K562 (cell line): ENCODE measurements at regions not wholly inside any gene's neighbourhood (a gene's known extent, or its start where the extent isn't known, plus 50 kb on each side); places are given as distances from the start of the nearest gene placed in this dataset.

Experiments
- ATAC-seq: fragments of 200-7000 bp; cut with Tn5 transposase; 3 replicates; pipeline ENCODE4 v1.9.1; 2020; ENCODE audit warnings: moderate library complexity
- BruUV-seq: library from RNA; stranded (reverse); fragments of 400-500 nt; replicated peaks from 2 replicates; lab custom pipeline; 2021; lab: Mats Ljungman, UMichigan
- CTCF ChIA-PET: fragments of 300-600 bp; formaldehyde crosslinking; extraction: SDS; loops from one replicate; lab custom pipeline; 2021; ENCODE audit warnings: low intra/inter-chr PET ratio; lab: Yijun Ruan, JAX
- POLR2A ChIA-PET: fragments of 300-600, 350-650 bp; sonication (Branson Sonifier 250); formaldehyde crosslinking; extraction: SDS; loops from one replicate; lab custom pipeline; 2021; ENCODE audit warnings: antibody characterized with exemption, inconsistent platforms; lab: Yijun Ruan, JAX
- DNase-seq, 4 experiments: peaks; one replicate each; pipeline versions ENCODE4 v3.0.0 to v3.0.0-alpha.2; 2011 to 2018; ENCODE audit warnings: low spot score in 3 of 4, mixed read lengths in 3 of 4; ENCODE audit errors: extremely low read depth in 1 of 4
- FAIRE-seq: peaks from 2 replicates; lab custom pipeline; 2011; peaks lifted over from hg19 to GRCh38; lab: Jason Lieb, UNC
- H2AFZ ChIP-seq: 2 replicates; pipeline ENCODE4 v1.6.0; 2011; ENCODE audit warnings: low read depth, low read length, control low read depth, inconsistent platforms
- H3K27ac ChIP-seq: fragments of 200-600 bp; 3 replicates; pipeline ENCODE4 v1.8.0; 2011; ENCODE audit warnings: low read depth, mild to moderate bottlenecking, control low read depth, inconsistent platforms, low read length, moderate library complexity, mixed read lengths; ENCODE audit errors: extremely low read depth
- H3K27me3 ChIP-seq, 2 experiments: fragments of 300-600 bp in 1 of 2; 2 replicates in 1 of 2; 3 replicates in 1 of 2; pipeline versions ENCODE4 v1.6.0 to v1.8.0; 2011; ENCODE audit warnings: inconsistent platforms in 2 of 2, low read length in 2 of 2, mild to moderate bottlenecking in 1 of 2, mixed read lengths in 1 of 2, moderate library complexity in 1 of 2; ENCODE audit not compliant: control insufficient read depth in 2 of 2, insufficient read depth in 2 of 2
- H3K36me3 ChIP-seq: fragments of 300-600 bp; 3 replicates; pipeline ENCODE4 v1.8.0; 2011; ENCODE audit warnings: mild to moderate bottlenecking, low read length, inconsistent platforms; ENCODE audit not compliant: control insufficient read depth, insufficient read depth
- H3K4me1 ChIP-seq, 2 experiments: fragments of 200-600 bp in 1 of 2; replicated peaks in 1 of 2; 2 replicates in 1 of 2; 3 replicates in 1 of 2; pipeline versions ENCODE4 v1.5.1 to v1.8.0; 2011; ENCODE audit warnings: inconsistent platforms in 2 of 2, low read length in 2 of 2, mild to moderate bottlenecking in 1 of 2, mixed read lengths in 1 of 2, moderate library complexity in 1 of 2; ENCODE audit not compliant: control insufficient read depth in 2 of 2, insufficient read depth in 2 of 2
- H3K4me2 ChIP-seq: 2 replicates; pipeline ENCODE4 v1.6.1; 2011; ENCODE audit warnings: low read length, control low read depth, inconsistent platforms, mixed read lengths; ENCODE audit not compliant: insufficient read depth
- H3K4me3 ChIP-seq: fragments of 200-600 bp; sonication (generic), shearing (Covaris generic); 2 replicates; pipeline ENCODE4 v1.5.1; 2016; ENCODE audit warnings: control low read depth, inconsistent platforms
- H3K79me2 ChIP-seq: fragments of 200-600 bp; 3 replicates; pipeline ENCODE4 v1.8.0; 2011; ENCODE audit warnings: low read length, inconsistent platforms; ENCODE audit not compliant: control insufficient read depth, insufficient read depth
- H3K9ac ChIP-seq, 2 experiments: 2 replicates each; pipeline versions ENCODE4 v1.6.0 to v1.6.1; 2011; ENCODE audit warnings: low read depth in 2 of 2, low read length in 2 of 2, control low read depth in 1 of 2, inconsistent platforms in 1 of 2, mild to moderate bottlenecking in 1 of 2, mixed read lengths in 1 of 2; ENCODE audit not compliant: insufficient read depth in 1 of 2
- H3K9me1 ChIP-seq: one replicate; pipeline ENCODE4 v1.6.0; 2011; ENCODE audit warnings: inconsistent platforms, mild to moderate bottlenecking, low read length, moderate library complexity; ENCODE audit not compliant: control insufficient read depth, insufficient read depth
- H3K9me3 ChIP-seq: replicated peaks from 2 replicates; pipeline ENCODE4 v1.5.1; 2011; ENCODE audit warnings: low read depth, low read length, inconsistent platforms; ENCODE audit not compliant: control insufficient read depth, insufficient read depth
- H4K20me1 ChIP-seq: replicated peaks from 2 replicates; pipeline ENCODE4 v1.6.1; 2011; ENCODE audit warnings: low read length, inconsistent platforms, mixed read lengths; ENCODE audit not compliant: control insufficient read depth, insufficient read depth
- C11orf30 ChIP-seq: fragments of 450-650 bp; IDR thresholded peaks from 2 replicates; pipeline ENCODE4 v1.6.1; 2016; ENCODE audit warnings: low read depth, mild to moderate bottlenecking
- ELF2 ChIP-seq: fragments of 250-450 bp; sonication (Bioruptor Pico); IDR thresholded peaks from 2 replicates; pipeline ENCODE4 v1.5.0; 2021; ENCODE audit warnings: mild to moderate bottlenecking
- HNRNPH1 ChIP-seq: fragments of 200-400 bp; formaldehyde crosslinking; optimal IDR thresholded peaks from 2 replicates; pipeline ENCODE3; 2017; ENCODE audit warnings: low read depth, mild to moderate bottlenecking, low read length, moderate library complexity
- MAFF ChIP-seq: IDR thresholded peaks from 2 replicates; pipeline ENCODE4 v1.6.1; 2012; ENCODE audit warnings: low read length, improper control_type of control experiment
- MAFG ChIP-seq: fragments of 450-650 bp; conservative IDR thresholded peaks from 2 replicates; pipeline ENCODE4 v1.6.1; 2016; ENCODE audit warnings: missing genetic modification characterization, missing compliant biosample characterization
- MAFK ChIP-seq: IDR thresholded peaks from 2 replicates; pipeline ENCODE4 v1.6.1; 2011; ENCODE audit warnings: low read length, improper control_type of control experiment
- ZNF3 ChIP-seq: fragments of 250-450 bp; sonication (Bioruptor Pico); IDR thresholded peaks from 2 replicates; pipeline ENCODE4 v1.5.0; 2021; ENCODE audit warnings: mild to moderate bottlenecking, moderate library complexity
- ZNF316 ChIP-seq: fragments of 450-650 bp; IDR thresholded peaks from 2 replicates; pipeline ENCODE4 v1.6.1; 2016
- WGBS: fragments of 100-300 bp; shearing (Covaris generic); methylation state at CpG from one replicate; pipeline ENCODE4 v1.1.6; 2016; ENCODE audit warnings: low coverage, mixed read lengths; ENCODE audit not compliant: insufficient coverage; ENCODE audit errors: missing lambda C conversion rate; 5-methylcytosine and 5-hydroxymethylcytosine counted together
- in situ Hi-C: fragments of 300-500 bp; cut with MboI; formaldehyde crosslinking; loops from 4 replicates; pipeline ENCODE4 v1.15.0; 2018; ENCODE audit warnings: inconsistent platforms, mixed read lengths
- intact Hi-C: fragments of 100-400 bp; cut with micrococcal nuclease; formaldehyde crosslinking; loops from 2 replicates; pipeline ENCODE4 v1.14.2; 2022
- TF ChIP-seq, protein P1 (sequence below): fragments of 250-450 bp; sonication (Bioruptor Pico); IDR thresholded peaks from 2 replicates; pipeline ENCODE4 v1.5.0; 2020; ENCODE audit warnings: mild to moderate bottlenecking
- TF ChIP-seq, protein P2 (sequence below), 2 experiments: fragments of 150-350 bp in 1 of 2; IDR thresholded peaks; 2 replicates each; pipeline ENCODE4 v1.6.1; 2012 to 2016; ENCODE audit warnings: low read depth in 2 of 2, low read length in 2 of 2, mild to moderate bottlenecking in 1 of 2, moderate library complexity in 1 of 2
- TF ChIP-seq, protein P3 (sequence below): fragments of 250-450 bp; sonication (Bioruptor Pico); IDR thresholded peaks from 2 replicates; pipeline ENCODE4 v1.8.0; 2021; ENCODE audit warnings: mild to moderate bottlenecking, moderate library complexity

DNA sequence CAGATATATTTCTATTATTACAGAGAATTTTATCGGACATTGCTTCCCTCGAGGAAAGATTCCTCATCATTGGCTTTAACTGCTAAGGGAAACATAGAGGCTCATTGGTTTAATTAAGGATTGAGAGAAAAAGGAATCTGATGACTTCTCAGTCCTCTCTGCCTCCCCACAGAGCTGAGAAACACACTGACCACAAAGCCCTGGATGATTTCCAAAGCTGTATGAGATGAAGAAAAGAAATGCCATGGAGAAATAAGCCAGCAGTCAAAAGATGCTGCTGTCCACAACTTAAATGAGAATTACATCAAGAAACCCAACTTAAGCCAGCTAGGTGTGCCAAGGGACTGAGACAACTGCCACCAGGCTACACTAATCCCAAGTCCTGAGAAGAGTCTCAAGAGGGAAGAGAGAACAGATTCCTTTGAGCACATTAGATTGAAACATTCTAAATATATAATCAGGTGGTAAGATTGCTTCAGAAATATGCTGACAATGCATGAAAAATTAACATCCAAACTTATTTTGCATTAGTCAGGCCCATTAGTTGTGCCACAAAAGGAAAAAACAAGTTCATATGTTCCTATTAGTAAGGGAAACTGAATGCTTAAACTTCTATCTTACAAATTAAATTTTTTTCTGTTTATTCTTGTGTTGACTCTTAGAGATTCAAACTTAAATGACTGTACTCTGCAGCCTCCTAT lies 308.1 kb upstream of the CYRIA start:
- intact Hi-C loops (no loop called here), in situ Hi-C loops (no loop called here)
- H4K20me1 ChIP-seq = no peaks in the 10 kb centered on the region
- no peaks in the 10 kb centered on the region for H3K79me2 ChIP-seq
- no peak overlapping the region for H3K27ac ChIP-seq
- no peaks in the 10 kb centered on the region for H3K9me3 ChIP-seq
- H3K9ac ChIP-seq = no peak overlapping the region
- no peak for ATAC-seq
- H3K9me1 ChIP-seq = no peaks in the 10 kb centered on the region
- H3K36me3 ChIP-seq = no peaks in the 10 kb centered on the region
- 0% methylated on average over 2 of the region's 2 CpGs for WGBS
- no peak for DNase-seq
- H3K4me2 ChIP-seq = no peak overlapping the region
- no TSS peak for BruUV-seq
- ChIA-PET POLR2A (no interaction called here), CTCF (no interaction called here)
- no peak overlapping the region for H3K4me3 ChIP-seq
- no peak for FAIRE-seq
- H2AFZ ChIP-seq = no peak overlapping the region
- peak; percentile 87 for TF ChIP-seq ZNF316
- peak; percentile 74 for TF ChIP-seq MAFG (tag)
- TF ChIP-seq HNRNPH1 = no peak
- TF ChIP-seq, protein P1, sequence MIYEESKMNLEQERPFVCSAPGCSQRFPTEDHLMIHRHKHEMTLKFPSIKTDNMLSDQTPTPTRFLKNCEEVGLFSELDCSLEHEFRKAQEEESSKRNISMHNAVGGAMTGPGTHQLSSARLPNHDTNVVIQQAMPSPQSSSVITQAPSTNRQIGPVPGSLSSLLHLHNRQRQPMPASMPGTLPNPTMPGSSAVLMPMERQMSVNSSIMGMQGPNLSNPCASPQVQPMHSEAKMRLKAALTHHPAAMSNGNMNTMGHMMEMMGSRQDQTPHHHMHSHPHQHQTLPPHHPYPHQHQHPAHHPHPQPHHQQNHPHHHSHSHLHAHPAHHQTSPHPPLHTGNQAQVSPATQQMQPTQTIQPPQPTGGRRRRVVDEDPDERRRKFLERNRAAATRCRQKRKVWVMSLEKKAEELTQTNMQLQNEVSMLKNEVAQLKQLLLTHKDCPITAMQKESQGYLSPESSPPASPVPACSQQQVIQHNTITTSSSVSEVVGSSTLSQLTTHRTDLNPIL (CRISPR knock-in tag) = no peak
- no peak for TF ChIP-seq ZNF3
- TF ChIP-seq C11orf30 = peak; percentile 65
- peak; percentile 86 for TF ChIP-seq MAFK
- TF ChIP-seq, protein P2, sequence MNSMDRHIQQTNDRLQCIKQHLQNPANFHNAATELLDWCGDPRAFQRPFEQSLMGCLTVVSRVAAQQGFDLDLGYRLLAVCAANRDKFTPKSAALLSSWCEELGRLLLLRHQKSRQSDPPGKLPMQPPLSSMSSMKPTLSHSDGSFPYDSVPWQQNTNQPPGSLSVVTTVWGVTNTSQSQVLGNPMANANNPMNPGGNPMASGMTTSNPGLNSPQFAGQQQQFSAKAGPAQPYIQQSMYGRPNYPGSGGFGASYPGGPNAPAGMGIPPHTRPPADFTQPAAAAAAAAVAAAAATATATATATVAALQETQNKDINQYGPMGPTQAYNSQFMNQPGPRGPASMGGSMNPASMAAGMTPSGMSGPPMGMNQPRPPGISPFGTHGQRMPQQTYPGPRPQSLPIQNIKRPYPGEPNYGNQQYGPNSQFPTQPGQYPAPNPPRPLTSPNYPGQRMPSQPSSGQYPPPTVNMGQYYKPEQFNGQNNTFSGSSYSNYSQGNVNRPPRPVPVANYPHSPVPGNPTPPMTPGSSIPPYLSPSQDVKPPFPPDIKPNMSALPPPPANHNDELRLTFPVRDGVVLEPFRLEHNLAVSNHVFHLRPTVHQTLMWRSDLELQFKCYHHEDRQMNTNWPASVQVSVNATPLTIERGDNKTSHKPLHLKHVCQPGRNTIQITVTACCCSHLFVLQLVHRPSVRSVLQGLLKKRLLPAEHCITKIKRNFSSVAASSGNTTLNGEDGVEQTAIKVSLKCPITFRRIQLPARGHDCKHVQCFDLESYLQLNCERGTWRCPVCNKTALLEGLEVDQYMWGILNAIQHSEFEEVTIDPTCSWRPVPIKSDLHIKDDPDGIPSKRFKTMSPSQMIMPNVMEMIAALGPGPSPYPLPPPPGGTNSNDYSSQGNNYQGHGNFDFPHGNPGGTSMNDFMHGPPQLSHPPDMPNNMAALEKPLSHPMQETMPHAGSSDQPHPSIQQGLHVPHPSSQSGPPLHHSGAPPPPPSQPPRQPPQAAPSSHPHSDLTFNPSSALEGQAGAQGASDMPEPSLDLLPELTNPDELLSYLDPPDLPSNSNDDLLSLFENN (IDR thresholded peaks at IDR 0.05; ENCODE audit: low read depth in 2 of 2, low read length in 2 of 2) = no peak
- TF ChIP-seq, protein P3, sequence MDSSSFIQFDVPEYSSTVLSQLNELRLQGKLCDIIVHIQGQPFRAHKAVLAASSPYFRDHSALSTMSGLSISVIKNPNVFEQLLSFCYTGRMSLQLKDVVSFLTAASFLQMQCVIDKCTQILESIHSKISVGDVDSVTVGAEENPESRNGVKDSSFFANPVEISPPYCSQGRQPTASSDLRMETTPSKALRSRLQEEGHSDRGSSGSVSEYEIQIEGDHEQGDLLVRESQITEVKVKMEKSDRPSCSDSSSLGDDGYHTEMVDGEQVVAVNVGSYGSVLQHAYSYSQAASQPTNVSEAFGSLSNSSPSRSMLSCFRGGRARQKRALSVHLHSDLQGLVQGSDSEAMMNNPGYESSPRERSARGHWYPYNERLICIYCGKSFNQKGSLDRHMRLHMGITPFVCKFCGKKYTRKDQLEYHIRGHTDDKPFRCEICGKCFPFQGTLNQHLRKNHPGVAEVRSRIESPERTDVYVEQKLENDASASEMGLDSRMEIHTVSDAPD (CRISPR knock-in tag) = no peak
- TF ChIP-seq ELF2 (CRISPR knock-in tag) = no peak
- TF ChIP-seq MAFF = peak; percentile 83
- no peaks in the 10 kb centered on the region for H3K27me3 ChIP-seq
- no peaks in the 10 kb centered on the region for H3K4me1 ChIP-seq
